ENCODE measurements at regions not wholly inside any gene's neighbourhood (a gene's known extent, or its start where the extent isn't known, plus 50 kb on each side); places are given as distances from the start of the nearest gene placed in this dataset.

DNA sequence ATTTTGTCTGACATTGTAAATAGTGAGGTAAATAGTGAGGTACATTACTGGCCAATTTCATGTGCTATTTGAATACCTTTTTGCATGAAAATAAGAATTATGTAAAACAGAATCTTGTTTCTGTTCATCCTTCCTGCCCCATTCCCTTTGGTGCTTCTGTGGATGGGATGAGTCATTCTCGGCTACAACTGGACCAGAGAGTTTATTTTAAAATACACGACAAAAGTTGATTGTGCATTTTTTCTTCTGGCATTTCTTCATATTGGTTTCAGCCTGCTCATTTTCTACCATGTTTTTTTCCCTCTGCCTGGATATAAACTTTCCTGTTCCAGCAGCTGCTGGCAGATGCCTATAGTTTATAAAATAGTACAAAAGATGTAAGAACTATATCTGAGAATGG lies 107.5 kb downstream of the CYSLTR2 start:
- Histone ChIP-seq H4K20me1 (ENCODE audit: insufficient read depth) (no peaks in the 10 kb centered on the region), H3K27me3 (ENCODE audit: insufficient read depth, low read depth, low read length) (no peaks in the 10 kb centered on the region), H3K9me3 (ENCODE audit: low read length) (peaks cover 7% of the 10 kb centered on the region), H3K4me3 (ENCODE audit: low read length) (no peak overlapping the region), H3F3A (ENCODE audit: insufficient read depth, low read length, poor library complexity, severe bottlenecking) (no peaks in the 10 kb centered on the region), H3K9me2 (ENCODE audit: insufficient read depth, low read length) (no peaks in the 10 kb centered on the region), H3K4me2 (ENCODE audit: low read length) (no peak overlapping the region), H3K9ac (ENCODE audit: low read length) (no peak overlapping the region), H3K27ac (ENCODE audit: low read length) (no peak overlapping the region), H2AFZ (ENCODE audit: low read depth, low read length) (no peak overlapping the region), H3K36me3 (ENCODE audit: insufficient read depth, low read length) (no peaks in the 10 kb centered on the region), H3K79me2 (replicated peaks; ENCODE audit: insufficient read depth, low read length) (no peaks in the 10 kb centered on the region)
- TF ChIP-seq EZH2 (IDR thresholded peaks at IDR 0.05; ENCODE audit: borderline replicate concordance, insufficient read depth, low read length, poor library complexity, severe bottlenecking) (no peak), MXI1 (conservative IDR thresholded peaks at IDR 0.05; ENCODE audit: poor library complexity, severe bottlenecking) (no peak), EP300 (conservative IDR thresholded peaks at IDR 0.05; ENCODE audit: poor library complexity, severe bottlenecking) (no peak), POLR2AphosphoS5 (IDR thresholded peaks at IDR 0.05) (no peak), TAF1 (IDR thresholded peaks at IDR 0.05; ENCODE audit: low read depth) (no peak), SMC3 (conservative IDR thresholded peaks at IDR 0.05; ENCODE audit: poor library complexity) (no peak), RAD21 (conservative IDR thresholded peaks at IDR 0.05) (no peak)
- TF ChIP-seq, protein P1, sequence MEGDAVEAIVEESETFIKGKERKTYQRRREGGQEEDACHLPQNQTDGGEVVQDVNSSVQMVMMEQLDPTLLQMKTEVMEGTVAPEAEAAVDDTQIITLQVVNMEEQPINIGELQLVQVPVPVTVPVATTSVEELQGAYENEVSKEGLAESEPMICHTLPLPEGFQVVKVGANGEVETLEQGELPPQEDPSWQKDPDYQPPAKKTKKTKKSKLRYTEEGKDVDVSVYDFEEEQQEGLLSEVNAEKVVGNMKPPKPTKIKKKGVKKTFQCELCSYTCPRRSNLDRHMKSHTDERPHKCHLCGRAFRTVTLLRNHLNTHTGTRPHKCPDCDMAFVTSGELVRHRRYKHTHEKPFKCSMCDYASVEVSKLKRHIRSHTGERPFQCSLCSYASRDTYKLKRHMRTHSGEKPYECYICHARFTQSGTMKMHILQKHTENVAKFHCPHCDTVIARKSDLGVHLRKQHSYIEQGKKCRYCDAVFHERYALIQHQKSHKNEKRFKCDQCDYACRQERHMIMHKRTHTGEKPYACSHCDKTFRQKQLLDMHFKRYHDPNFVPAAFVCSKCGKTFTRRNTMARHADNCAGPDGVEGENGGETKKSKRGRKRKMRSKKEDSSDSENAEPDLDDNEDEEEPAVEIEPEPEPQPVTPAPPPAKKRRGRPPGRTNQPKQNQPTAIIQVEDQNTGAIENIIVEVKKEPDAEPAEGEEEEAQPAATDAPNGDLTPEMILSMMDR (IDR thresholded peaks at IDR 0.05; ENCODE audit: poor library complexity, severe bottlenecking), result no peak
- TF ChIP-seq, protein P2, sequence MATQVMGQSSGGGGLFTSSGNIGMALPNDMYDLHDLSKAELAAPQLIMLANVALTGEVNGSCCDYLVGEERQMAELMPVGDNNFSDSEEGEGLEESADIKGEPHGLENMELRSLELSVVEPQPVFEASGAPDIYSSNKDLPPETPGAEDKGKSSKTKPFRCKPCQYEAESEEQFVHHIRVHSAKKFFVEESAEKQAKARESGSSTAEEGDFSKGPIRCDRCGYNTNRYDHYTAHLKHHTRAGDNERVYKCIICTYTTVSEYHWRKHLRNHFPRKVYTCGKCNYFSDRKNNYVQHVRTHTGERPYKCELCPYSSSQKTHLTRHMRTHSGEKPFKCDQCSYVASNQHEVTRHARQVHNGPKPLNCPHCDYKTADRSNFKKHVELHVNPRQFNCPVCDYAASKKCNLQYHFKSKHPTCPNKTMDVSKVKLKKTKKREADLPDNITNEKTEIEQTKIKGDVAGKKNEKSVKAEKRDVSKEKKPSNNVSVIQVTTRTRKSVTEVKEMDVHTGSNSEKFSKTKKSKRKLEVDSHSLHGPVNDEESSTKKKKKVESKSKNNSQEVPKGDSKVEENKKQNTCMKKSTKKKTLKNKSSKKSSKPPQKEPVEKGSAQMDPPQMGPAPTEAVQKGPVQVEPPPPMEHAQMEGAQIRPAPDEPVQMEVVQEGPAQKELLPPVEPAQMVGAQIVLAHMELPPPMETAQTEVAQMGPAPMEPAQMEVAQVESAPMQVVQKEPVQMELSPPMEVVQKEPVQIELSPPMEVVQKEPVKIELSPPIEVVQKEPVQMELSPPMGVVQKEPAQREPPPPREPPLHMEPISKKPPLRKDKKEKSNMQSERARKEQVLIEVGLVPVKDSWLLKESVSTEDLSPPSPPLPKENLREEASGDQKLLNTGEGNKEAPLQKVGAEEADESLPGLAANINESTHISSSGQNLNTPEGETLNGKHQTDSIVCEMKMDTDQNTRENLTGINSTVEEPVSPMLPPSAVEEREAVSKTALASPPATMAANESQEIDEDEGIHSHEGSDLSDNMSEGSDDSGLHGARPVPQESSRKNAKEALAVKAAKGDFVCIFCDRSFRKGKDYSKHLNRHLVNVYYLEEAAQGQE (IDR thresholded peaks at IDR 0.05; ENCODE audit: borderline replicate concordance), result no peak

DNA sequence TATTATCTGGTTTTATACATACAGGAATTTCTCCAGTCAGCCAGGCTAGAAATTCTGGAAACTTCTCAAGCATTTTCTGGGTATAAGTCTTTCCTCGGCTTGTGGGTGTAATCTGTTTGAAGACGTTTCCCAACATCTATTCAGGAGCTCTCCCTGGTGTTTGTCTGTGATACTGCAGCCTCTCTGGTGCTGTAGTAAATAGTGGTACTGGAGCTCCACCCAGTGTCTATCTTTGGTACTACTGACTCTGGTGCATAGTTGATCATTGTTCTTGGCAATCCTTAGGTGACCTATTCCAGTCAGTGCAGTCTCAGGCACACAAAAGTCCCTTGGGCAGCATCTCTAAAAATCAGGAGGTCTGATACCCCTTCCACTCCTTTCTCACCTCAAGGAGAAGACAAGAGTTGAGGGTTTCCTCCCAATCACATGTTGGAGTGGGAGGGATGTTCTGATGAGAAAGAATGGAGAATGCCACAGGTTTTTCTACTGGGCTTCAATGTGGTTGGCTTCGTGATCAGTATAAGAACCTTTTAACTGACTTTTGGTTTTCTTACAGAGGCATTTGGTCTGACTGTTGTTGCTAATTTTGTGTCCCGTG lies 115.5 kb downstream of the CYSLTR2 start:
- Histone ChIP-seq H3K4me3 (ENCODE audit: low read length) (no peak overlapping the region), H3K9me2 (ENCODE audit: insufficient read depth, low read length) (no peaks in the 10 kb centered on the region), H3K79me2 (replicated peaks; ENCODE audit: insufficient read depth, low read length) (no peaks in the 10 kb centered on the region), H3K4me2 (ENCODE audit: low read length) (no peak overlapping the region), H3K9me3 (ENCODE audit: low read length) (peaks cover 4% of the 10 kb centered on the region), H3K27me3 (ENCODE audit: insufficient read depth, low read depth, low read length) (no peaks in the 10 kb centered on the region), H3K9ac (ENCODE audit: low read length) (no peak overlapping the region), H3K27ac (ENCODE audit: low read length) (no peak overlapping the region), H3F3A (ENCODE audit: insufficient read depth, low read length, poor library complexity, severe bottlenecking) (no peaks in the 10 kb centered on the region), H3K36me3 (ENCODE audit: insufficient read depth, low read length) (no peaks in the 10 kb centered on the region), H2AFZ (ENCODE audit: low read depth, low read length) (no peak overlapping the region), H4K20me1 (ENCODE audit: insufficient read depth) (no peaks in the 10 kb centered on the region)
- no peak for TF ChIP-seq POLR2AphosphoS5 (IDR thresholded peaks at IDR 0.05)
- peak; percentile 94 for TF ChIP-seq RAD21 (conservative IDR thresholded peaks at IDR 0.05)
- TF ChIP-seq, protein P2 (IDR thresholded peaks at IDR 0.05; ENCODE audit: borderline replicate concordance), result no peak
- no peak for TF ChIP-seq TAF1 (IDR thresholded peaks at IDR 0.05; ENCODE audit: low read depth)
- TF ChIP-seq MXI1 (conservative IDR thresholded peaks at IDR 0.05; ENCODE audit: poor library complexity, severe bottlenecking), result no peak
- TF ChIP-seq, protein P1 (IDR thresholded peaks at IDR 0.05; ENCODE audit: poor library complexity, severe bottlenecking), result peak; percentile 98
- no peak for TF ChIP-seq EP300 (conservative IDR thresholded peaks at IDR 0.05; ENCODE audit: poor library complexity, severe bottlenecking)
- TF ChIP-seq EZH2 (IDR thresholded peaks at IDR 0.05; ENCODE audit: borderline replicate concordance, insufficient read depth, low read length, poor library complexity, severe bottlenecking), result no peak
- peak; percentile 93 for TF ChIP-seq SMC3 (conservative IDR thresholded peaks at IDR 0.05; ENCODE audit: poor library complexity)

All from neural cell (in vitro differentiated cells).